SK-N-SH (cell line): ENCODE measurements at regions not wholly inside any gene's neighbourhood (a gene's known extent, or its start where the extent isn't known, plus 50 kb on each side); places are given as distances from the start of the nearest gene placed in this dataset.

ENCODE experiments used
- ELF1 ChIP-seq: IDR thresholded peaks from 2 replicates; pipeline ENCODE4 v1.4.0; 2012
- EP300 ChIP-seq, 2 experiments: IDR thresholded peaks; 2 replicates each; pipeline versions ENCODE4 v1.4.0 to v1.6.1; 2012; ENCODE audit warnings: borderline replicate concordance in 1 of 2, low read depth in 1 of 2, low read length in 1 of 2
- FOSL2 ChIP-seq: IDR thresholded peaks from 2 replicates; pipeline ENCODE4 v1.4.0; 2012; ENCODE audit warnings: low read depth, mild to moderate bottlenecking, moderate library complexity, borderline replicate concordance
- GABPA ChIP-seq: IDR thresholded peaks from 2 replicates; pipeline ENCODE4 v1.4.0; 2012; ENCODE audit warnings: low read depth, mild to moderate bottlenecking
- GATA2 ChIP-seq: sonication (generic); formaldehyde crosslinking; IDR thresholded peaks from 2 replicates; pipeline ENCODE4 v1.5.0; 2020; ENCODE audit warnings: mild to moderate bottlenecking, missing genetic modification reagents
- NRF1 ChIP-seq: IDR thresholded peaks from 2 replicates; pipeline ENCODE4 v1.6.1; 2012; ENCODE audit warnings: low read depth, mild to moderate bottlenecking, low read length
- RAD21 ChIP-seq: IDR thresholded peaks from 2 replicates; pipeline ENCODE4 v1.6.1; 2012; ENCODE audit warnings: mild to moderate bottlenecking, low read length
- TAF1 ChIP-seq: IDR thresholded peaks from 2 replicates; pipeline ENCODE4 v1.6.1; 2012; ENCODE audit warnings: low read depth, mild to moderate bottlenecking, low read length, moderate library complexity, borderline replicate concordance
- TEAD4 ChIP-seq: IDR thresholded peaks from 2 replicates; pipeline ENCODE4 v1.4.0; 2012; ENCODE audit warnings: mild to moderate bottlenecking, borderline replicate concordance; ENCODE audit not compliant: insufficient read depth
- TF ChIP-seq, protein P1 (sequence below): fragments of 200-600 bp; sonication (generic); IDR thresholded peaks from 2 replicates; pipeline ENCODE4 v1.6.1; 2017; ENCODE audit warnings: antibody characterized with exemption, mild to moderate bottlenecking, moderate library complexity
- TF ChIP-seq, protein P2 (sequence below): fragments of 150-350 bp; IDR thresholded peaks from 2 replicates; pipeline ENCODE4 v1.6.1; 2016; ENCODE audit warnings: mild to moderate bottlenecking, low read depth, low read length
- TF ChIP-seq, protein P3 (sequence below): IDR thresholded peaks from 2 replicates; pipeline ENCODE4 v1.4.0; 2012; ENCODE audit warnings: low read depth, borderline replicate concordance
- TF ChIP-seq, protein P4 (sequence below): IDR thresholded peaks from 2 replicates; pipeline ENCODE4 v1.4.0; 2012; ENCODE audit warnings: low read depth
- TF ChIP-seq, protein P5 (sequence below): IDR thresholded peaks from 2 replicates; pipeline ENCODE4 v1.6.1; 2012; ENCODE audit warnings: mild to moderate bottlenecking, low read depth, low read length, moderate library complexity

DNA sequence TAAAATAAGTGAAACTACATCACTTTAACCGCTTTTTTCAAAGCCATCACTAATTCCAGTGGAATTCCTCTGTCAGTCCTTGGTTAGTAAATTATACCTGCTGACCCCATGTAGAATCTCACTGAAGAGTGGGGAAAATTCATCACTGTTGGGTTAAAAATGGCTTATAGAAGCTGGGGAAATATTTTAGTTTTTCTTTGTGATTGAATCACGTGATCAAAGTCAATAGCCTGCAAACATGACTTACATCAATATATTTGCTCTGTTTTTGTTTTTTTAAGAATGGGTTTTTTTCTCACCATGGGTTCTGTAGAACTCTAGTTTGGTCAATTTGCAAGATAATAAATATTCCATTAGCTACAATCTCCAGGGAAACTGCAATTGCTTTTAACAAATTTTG lies 445.2 kb upstream of the FAM47C start:
- TF ChIP-seq, protein P1, sequence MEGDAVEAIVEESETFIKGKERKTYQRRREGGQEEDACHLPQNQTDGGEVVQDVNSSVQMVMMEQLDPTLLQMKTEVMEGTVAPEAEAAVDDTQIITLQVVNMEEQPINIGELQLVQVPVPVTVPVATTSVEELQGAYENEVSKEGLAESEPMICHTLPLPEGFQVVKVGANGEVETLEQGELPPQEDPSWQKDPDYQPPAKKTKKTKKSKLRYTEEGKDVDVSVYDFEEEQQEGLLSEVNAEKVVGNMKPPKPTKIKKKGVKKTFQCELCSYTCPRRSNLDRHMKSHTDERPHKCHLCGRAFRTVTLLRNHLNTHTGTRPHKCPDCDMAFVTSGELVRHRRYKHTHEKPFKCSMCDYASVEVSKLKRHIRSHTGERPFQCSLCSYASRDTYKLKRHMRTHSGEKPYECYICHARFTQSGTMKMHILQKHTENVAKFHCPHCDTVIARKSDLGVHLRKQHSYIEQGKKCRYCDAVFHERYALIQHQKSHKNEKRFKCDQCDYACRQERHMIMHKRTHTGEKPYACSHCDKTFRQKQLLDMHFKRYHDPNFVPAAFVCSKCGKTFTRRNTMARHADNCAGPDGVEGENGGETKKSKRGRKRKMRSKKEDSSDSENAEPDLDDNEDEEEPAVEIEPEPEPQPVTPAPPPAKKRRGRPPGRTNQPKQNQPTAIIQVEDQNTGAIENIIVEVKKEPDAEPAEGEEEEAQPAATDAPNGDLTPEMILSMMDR, result no peak
- TF ChIP-seq TEAD4, result no peak
- TF ChIP-seq, protein P2, sequence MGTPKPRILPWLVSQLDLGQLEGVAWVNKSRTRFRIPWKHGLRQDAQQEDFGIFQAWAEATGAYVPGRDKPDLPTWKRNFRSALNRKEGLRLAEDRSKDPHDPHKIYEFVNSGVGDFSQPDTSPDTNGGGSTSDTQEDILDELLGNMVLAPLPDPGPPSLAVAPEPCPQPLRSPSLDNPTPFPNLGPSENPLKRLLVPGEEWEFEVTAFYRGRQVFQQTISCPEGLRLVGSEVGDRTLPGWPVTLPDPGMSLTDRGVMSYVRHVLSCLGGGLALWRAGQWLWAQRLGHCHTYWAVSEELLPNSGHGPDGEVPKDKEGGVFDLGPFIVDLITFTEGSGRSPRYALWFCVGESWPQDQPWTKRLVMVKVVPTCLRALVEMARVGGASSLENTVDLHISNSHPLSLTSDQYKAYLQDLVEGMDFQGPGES, result no peak
- TF ChIP-seq FOSL2, result no peak
- TF ChIP-seq EP300 (IDR thresholded peaks at IDR 0.05; ENCODE audit: borderline replicate concordance in 1 of 2, low read depth in 1 of 2, low read length in 1 of 2), result no peak
- no peak for TF ChIP-seq RAD21
- TF ChIP-seq TAF1, result no peak
- TF ChIP-seq GATA2 (CRISPR knock-in tag), result no peak
- no peak for TF ChIP-seq GABPA
- TF ChIP-seq, protein P3, sequence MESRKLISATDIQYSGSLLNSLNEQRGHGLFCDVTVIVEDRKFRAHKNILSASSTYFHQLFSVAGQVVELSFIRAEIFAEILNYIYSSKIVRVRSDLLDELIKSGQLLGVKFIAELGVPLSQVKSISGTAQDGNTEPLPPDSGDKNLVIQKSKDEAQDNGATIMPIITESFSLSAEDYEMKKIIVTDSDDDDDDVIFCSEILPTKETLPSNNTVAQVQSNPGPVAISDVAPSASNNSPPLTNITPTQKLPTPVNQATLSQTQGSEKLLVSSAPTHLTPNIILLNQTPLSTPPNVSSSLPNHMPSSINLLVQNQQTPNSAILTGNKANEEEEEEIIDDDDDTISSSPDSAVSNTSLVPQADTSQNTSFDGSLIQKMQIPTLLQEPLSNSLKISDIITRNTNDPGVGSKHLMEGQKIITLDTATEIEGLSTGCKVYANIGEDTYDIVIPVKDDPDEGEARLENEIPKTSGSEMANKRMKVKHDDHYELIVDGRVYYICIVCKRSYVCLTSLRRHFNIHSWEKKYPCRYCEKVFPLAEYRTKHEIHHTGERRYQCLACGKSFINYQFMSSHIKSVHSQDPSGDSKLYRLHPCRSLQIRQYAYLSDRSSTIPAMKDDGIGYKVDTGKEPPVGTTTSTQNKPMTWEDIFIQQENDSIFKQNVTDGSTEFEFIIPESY, result no peak
- TF ChIP-seq, protein P4, sequence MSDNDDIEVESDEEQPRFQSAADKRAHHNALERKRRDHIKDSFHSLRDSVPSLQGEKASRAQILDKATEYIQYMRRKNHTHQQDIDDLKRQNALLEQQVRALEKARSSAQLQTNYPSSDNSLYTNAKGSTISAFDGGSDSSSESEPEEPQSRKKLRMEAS, result no peak
- TF ChIP-seq, protein P5, sequence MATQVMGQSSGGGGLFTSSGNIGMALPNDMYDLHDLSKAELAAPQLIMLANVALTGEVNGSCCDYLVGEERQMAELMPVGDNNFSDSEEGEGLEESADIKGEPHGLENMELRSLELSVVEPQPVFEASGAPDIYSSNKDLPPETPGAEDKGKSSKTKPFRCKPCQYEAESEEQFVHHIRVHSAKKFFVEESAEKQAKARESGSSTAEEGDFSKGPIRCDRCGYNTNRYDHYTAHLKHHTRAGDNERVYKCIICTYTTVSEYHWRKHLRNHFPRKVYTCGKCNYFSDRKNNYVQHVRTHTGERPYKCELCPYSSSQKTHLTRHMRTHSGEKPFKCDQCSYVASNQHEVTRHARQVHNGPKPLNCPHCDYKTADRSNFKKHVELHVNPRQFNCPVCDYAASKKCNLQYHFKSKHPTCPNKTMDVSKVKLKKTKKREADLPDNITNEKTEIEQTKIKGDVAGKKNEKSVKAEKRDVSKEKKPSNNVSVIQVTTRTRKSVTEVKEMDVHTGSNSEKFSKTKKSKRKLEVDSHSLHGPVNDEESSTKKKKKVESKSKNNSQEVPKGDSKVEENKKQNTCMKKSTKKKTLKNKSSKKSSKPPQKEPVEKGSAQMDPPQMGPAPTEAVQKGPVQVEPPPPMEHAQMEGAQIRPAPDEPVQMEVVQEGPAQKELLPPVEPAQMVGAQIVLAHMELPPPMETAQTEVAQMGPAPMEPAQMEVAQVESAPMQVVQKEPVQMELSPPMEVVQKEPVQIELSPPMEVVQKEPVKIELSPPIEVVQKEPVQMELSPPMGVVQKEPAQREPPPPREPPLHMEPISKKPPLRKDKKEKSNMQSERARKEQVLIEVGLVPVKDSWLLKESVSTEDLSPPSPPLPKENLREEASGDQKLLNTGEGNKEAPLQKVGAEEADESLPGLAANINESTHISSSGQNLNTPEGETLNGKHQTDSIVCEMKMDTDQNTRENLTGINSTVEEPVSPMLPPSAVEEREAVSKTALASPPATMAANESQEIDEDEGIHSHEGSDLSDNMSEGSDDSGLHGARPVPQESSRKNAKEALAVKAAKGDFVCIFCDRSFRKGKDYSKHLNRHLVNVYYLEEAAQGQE, result no peak
- TF ChIP-seq ELF1, result no peak
- no peak for TF ChIP-seq NRF1
